H1 (cell line): ENCODE measurements at regions not wholly inside any gene's neighbourhood (a gene's known extent, or its start where the extent isn't known, plus 50 kb on each side); places are given as distances from the start of the nearest gene placed in this dataset.

Experiments used
- CTCF ChIA-PET: fragments of 300-600 bp; sonication (Branson Sonifier 250); formaldehyde crosslinking; loops from one replicate; lab custom pipeline; 2021; ENCODE audit not compliant: partially characterized antibody; lab: Charles Lee
- POLR2A ChIA-PET: fragments of 300-600 bp; sonication (Branson Sonifier 250); formaldehyde crosslinking; loops from one replicate; lab custom pipeline; 2021; ENCODE audit warnings: inconsistent platforms; ENCODE audit not compliant: partially characterized antibody; lab: Charles Lee
- DNase-seq, 2 experiments: peaks; one replicate each; pipeline versions ENCODE4 v3.0.0 to v3.0.0-alpha.2; 2010 to 2022; ENCODE audit warnings: low spot score in 2 of 2, low read depth in 1 of 2, mixed read lengths in 1 of 2
- FAIRE-seq: peaks from 2 replicates; lab custom pipeline; 2011; peaks lifted over from hg19 to GRCh38; lab: Jason Lieb, UNC
- H2AFZ ChIP-seq: 2 replicates; pipeline ENCODE4 v1.8.1; 2012; ENCODE audit warnings: low read length, inconsistent platforms
- H2AK5ac ChIP-seq: 2 replicates; pipeline ENCODE4 v1.6.1; 2013; ENCODE audit warnings: low read depth, low read length
- H2BK120ac ChIP-seq: replicated peaks from 2 replicates; pipeline ENCODE3; 2013; ENCODE audit warnings: low read depth, low read length, inconsistent platforms
- H2BK12ac ChIP-seq: 2 replicates; pipeline ENCODE4 v1.6.1; 2013; ENCODE audit warnings: low read depth, low read length
- H2BK15ac ChIP-seq: 2 replicates; pipeline ENCODE4 v1.6.1; 2013; ENCODE audit warnings: low read length
- H2BK20ac ChIP-seq: 2 replicates; pipeline ENCODE4 v1.6.1; 2013; ENCODE audit warnings: low read length
- H2BK5ac ChIP-seq: 2 replicates; pipeline ENCODE4 v1.6.1; 2013; ENCODE audit warnings: low read depth, low read length
- H3K14ac ChIP-seq: 2 replicates; pipeline ENCODE4 v1.6.1; 2013; ENCODE audit warnings: inconsistent platforms; ENCODE audit not compliant: insufficient read length
- H3K18ac ChIP-seq: 2 replicates; pipeline ENCODE4 v1.6.1; 2013; ENCODE audit warnings: low read length; ENCODE audit errors: extremely low read depth
- H3K23ac ChIP-seq: 2 replicates; pipeline ENCODE4 v1.6.1; 2013; ENCODE audit warnings: inconsistent platforms; ENCODE audit not compliant: insufficient read length
- H3K23me2 ChIP-seq: 2 replicates; pipeline ENCODE4 v1.6.1; 2013; ENCODE audit warnings: low read depth, low read length
- H3K27ac ChIP-seq: 2 replicates; pipeline ENCODE4 v1.6.1; 2011; ENCODE audit warnings: low read depth, low read length, inconsistent platforms
- H3K27me3 ChIP-seq, 4 experiments: replicated peaks in 1 of 4; 1 replicate in 1 of 4; 2 replicates in 3 of 4; pipeline versions ENCODE4 v1.6.1 to v1.8.1; 2011 to 2013; ENCODE audit warnings: low read length in 3 of 4, mild to moderate bottlenecking in 3 of 4, inconsistent platforms in 2 of 4, mixed read lengths in 2 of 4, moderate library complexity in 1 of 4; ENCODE audit not compliant: control insufficient read depth in 3 of 4, insufficient read depth in 3 of 4; ENCODE audit errors: extremely low read depth in 1 of 4
- H3K36me3 ChIP-seq, 4 experiments: 2 replicates each; pipeline versions ENCODE4 v1.6.1 to v1.8.1; 2011 to 2013; ENCODE audit warnings: mild to moderate bottlenecking in 4 of 4, low read length in 3 of 4, moderate library complexity in 2 of 4, control low read depth in 1 of 4, inconsistent platforms in 1 of 4; ENCODE audit not compliant: insufficient read depth in 4 of 4, control insufficient read depth in 2 of 4
- H3K4ac ChIP-seq: replicated peaks from 2 replicates; pipeline ENCODE3; 2013; ENCODE audit warnings: low read length, low read depth, mixed read lengths, inconsistent platforms; ENCODE audit not compliant: insufficient read length
- H3K4me1 ChIP-seq, 4 experiments: replicated peaks in 1 of 4; 1 replicate in 1 of 4; 2 replicates in 3 of 4; pipeline versions ENCODE4 v1.6.1 to v1.8.1; 2011 to 2013; ENCODE audit warnings: low read length in 3 of 4, inconsistent platforms in 2 of 4, mixed read lengths in 1 of 4; ENCODE audit not compliant: insufficient read depth in 4 of 4, control insufficient read depth in 3 of 4
- H3K4me2 ChIP-seq, 2 experiments: 2 replicates each; pipeline versions ENCODE4 v1.6.1 to v1.8.1; 2011 to 2013; ENCODE audit warnings: low read depth in 2 of 2, low read length in 2 of 2, control low read depth in 1 of 2, inconsistent platforms in 1 of 2, mild to moderate bottlenecking in 1 of 2; ENCODE audit not compliant: insufficient read depth in 1 of 2
- H3K4me3 ChIP-seq, 4 experiments: fragments of 200-600, 300-600 bp in 1 of 4; sonication (generic), shearing (Covaris generic), sonication (Bioruptor Twin) in 1 of 4; 2 replicates each; pipeline versions ENCODE4 v1.5.1 to v1.8.1; 2011 to 2016; ENCODE audit warnings: low read length in 4 of 4, low read depth in 3 of 4, control low read depth in 2 of 4, inconsistent platforms in 2 of 4, mild to moderate bottlenecking in 2 of 4, mixed read lengths in 1 of 4, moderate library complexity in 1 of 4; ENCODE audit not compliant: insufficient read depth in 2 of 4; ENCODE audit errors: extremely low read depth in 1 of 4
- H3K56ac ChIP-seq: replicated peaks from 2 replicates; pipeline ENCODE3; 2013; ENCODE audit warnings: low read depth, mild to moderate bottlenecking, mixed read lengths, low read length, inconsistent platforms; ENCODE audit not compliant: insufficient read length
- H3K79me1 ChIP-seq: 2 replicates; pipeline ENCODE4 v1.6.1; 2013; ENCODE audit warnings: low read depth, low read length, control low read depth
- H3K79me2 ChIP-seq, 2 experiments: 2 replicates each; pipeline versions ENCODE4 v1.6.1 to v1.8.1; 2012 to 2013; ENCODE audit warnings: low read length in 2 of 2, mild to moderate bottlenecking in 2 of 2, inconsistent platforms in 1 of 2; ENCODE audit not compliant: insufficient read depth in 2 of 2, control insufficient read depth in 1 of 2
- H3K9ac ChIP-seq, 4 experiments: replicated peaks in 1 of 4; 1 replicate in 1 of 4; 2 replicates in 3 of 4; pipeline versions ENCODE4 v1.6.1 to v1.8.1; 2011 to 2013; ENCODE audit warnings: low read depth in 3 of 4, low read length in 3 of 4, control low read depth in 2 of 4, mild to moderate bottlenecking in 2 of 4, moderate library complexity in 2 of 4, inconsistent platforms in 1 of 4; ENCODE audit errors: extremely low read depth in 1 of 4
- H3K9me3 ChIP-seq, 2 experiments: 2 replicates each; pipeline versions ENCODE4 v1.6.1 to v1.8.1; 2012 to 2013; ENCODE audit warnings: mild to moderate bottlenecking in 2 of 2, moderate library complexity in 2 of 2, control low read depth in 1 of 2, inconsistent platforms in 1 of 2, low read depth in 1 of 2, low read length in 1 of 2, mixed read lengths in 1 of 2; ENCODE audit not compliant: insufficient read depth in 2 of 2
- H4K20me1 ChIP-seq, 2 experiments: replicated peaks in 1 of 2; 2 replicates each; pipeline versions ENCODE3 to v1.8.1; 2011 to 2013; ENCODE audit warnings: inconsistent platforms in 2 of 2, low read length in 2 of 2, mild to moderate bottlenecking in 1 of 2; ENCODE audit not compliant: insufficient read depth in 2 of 2, control insufficient read depth in 1 of 2
- H4K5ac ChIP-seq: 2 replicates; pipeline ENCODE4 v1.6.1; 2013; ENCODE audit warnings: low read length, low read depth, mixed read lengths, inconsistent platforms; ENCODE audit not compliant: insufficient read length
- H4K8ac ChIP-seq: 2 replicates; pipeline ENCODE4 v1.8.0; 2013; ENCODE audit warnings: mild to moderate bottlenecking, moderate library complexity, low read length, inconsistent platforms; ENCODE audit not compliant: insufficient read depth; ENCODE audit errors: extremely low read depth
- H4K91ac ChIP-seq: replicated peaks from 2 replicates; pipeline ENCODE3; 2013; ENCODE audit warnings: low read length, mixed read lengths, inconsistent platforms; ENCODE audit not compliant: insufficient read length
- CBX8 ChIP-seq: fragments of 300-800, 300-1000 bp; sonication (generic); IDR thresholded peaks from 2 replicates; pipeline ENCODE4 v1.7.1; 2016; ENCODE audit warnings: low read depth, low read length, borderline replicate concordance
- CREB1 ChIP-seq: IDR thresholded peaks from 2 replicates; pipeline ENCODE4 v1.6.1; 2012; ENCODE audit warnings: inconsistent platforms
- GABPA ChIP-seq: IDR thresholded peaks from 2 replicates; pipeline ENCODE4 v1.6.1; 2011; ENCODE audit warnings: mild to moderate bottlenecking, low read length, moderate library complexity, borderline replicate concordance; ENCODE audit not compliant: insufficient read depth
- GTF2F1 ChIP-seq: IDR thresholded peaks from 2 replicates; pipeline ENCODE4 v1.6.1; 2012; ENCODE audit warnings: low read depth, low read length, improper control_type of control experiment, borderline replicate concordance
- HDAC6 ChIP-seq: IDR thresholded peaks from one replicate; pipeline ENCODE4 v1.7.1; 2012; ENCODE audit warnings: low read depth, mild to moderate bottlenecking, inconsistent platforms, low read length, moderate library complexity
- JUN ChIP-seq: IDR thresholded peaks from 2 replicates; pipeline ENCODE4 v1.6.1; 2011; ENCODE audit warnings: low read depth, mild to moderate bottlenecking, improper control_type of control experiment, low read length
- KDM5A ChIP-seq: fragments of 200-600 bp; IDR thresholded peaks from 2 replicates; pipeline ENCODE4 v1.7.1; 2012; ENCODE audit warnings: mild to moderate bottlenecking, low read length, inconsistent platforms, mixed read lengths
- MAX ChIP-seq: IDR thresholded peaks from 2 replicates; pipeline ENCODE4 v1.6.1; 2012; ENCODE audit warnings: inconsistent platforms
- NANOG ChIP-seq: IDR thresholded peaks from 2 replicates; pipeline ENCODE4 v1.6.1; 2011; ENCODE audit warnings: low read length, low read depth, mild to moderate bottlenecking, inconsistent platforms; ENCODE audit not compliant: insufficient read depth, poor library complexity, severe bottlenecking
- NRF1 ChIP-seq: IDR thresholded peaks from 2 replicates; pipeline ENCODE4 v1.6.1; 2011; ENCODE audit warnings: mild to moderate bottlenecking, low read depth, low read length, improper control_type of control experiment
- POLR2AphosphoS5 ChIP-seq: IDR thresholded peaks from 2 replicates; pipeline ENCODE4 v1.6.1; 2011; ENCODE audit warnings: low read depth, low read length
- SIRT6 ChIP-seq: IDR thresholded peaks from one replicate; pipeline ENCODE4 v1.7.1; 2012; ENCODE audit warnings: low read length, inconsistent platforms
- SP4 ChIP-seq: IDR thresholded peaks from 2 replicates; pipeline ENCODE4 v1.6.1; 2012; ENCODE audit warnings: low read length, inconsistent platforms
- TAF1 ChIP-seq: IDR thresholded peaks from 2 replicates; pipeline ENCODE4 v1.6.1; 2011; ENCODE audit warnings: mild to moderate bottlenecking, low read depth, low read length
- WGBS, 2 experiments: shearing (Covaris generic) in 1 of 2; methylation state at CpG; one replicate each; pipeline versions ENCODE4 v1.1.6 to v1.1.7; 2013 to 2015; ENCODE audit warnings: low lambda C conversion rate in 2 of 2, mixed read lengths in 2 of 2, inconsistent platforms in 1 of 2, low coverage in 1 of 2, missing lambda C conversion rate in 1 of 2; ENCODE audit not compliant: insufficient replicate concordance in 2 of 2, insufficient coverage in 1 of 2, insufficient read length in 1 of 2; ENCODE audit errors: extremely low coverage in 1 of 2, missing lambda C conversion rate in 1 of 2; 5-methylcytosine and 5-hydroxymethylcytosine counted together
- TF ChIP-seq, protein P1 (sequence below): IDR thresholded peaks from 2 replicates; pipeline ENCODE4 v1.6.1; 2012; ENCODE audit warnings: low read length, inconsistent platforms

DNA sequence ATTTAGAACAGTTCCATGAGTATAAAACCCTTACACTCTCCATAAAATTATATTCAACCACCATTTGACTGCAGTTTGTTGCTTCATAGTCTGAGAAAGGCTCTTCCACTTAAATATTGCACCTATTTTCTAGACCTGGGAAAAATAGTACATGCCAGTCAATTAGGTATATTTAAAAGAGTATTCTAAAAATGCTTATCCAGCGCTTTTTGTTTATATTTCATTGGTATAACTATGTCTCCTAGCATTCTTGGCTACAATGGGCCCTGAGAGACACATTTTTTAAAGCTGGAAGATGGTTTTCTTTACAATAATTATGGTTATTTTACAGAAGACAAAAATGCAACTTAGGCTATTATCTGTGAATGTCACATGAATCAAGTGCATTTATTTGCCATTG lies 439.4 kb downstream of the KCNJ18 start:
- no peak overlapping the region for H3K4me3 ChIP-seq
- no peak overlapping the region for H3K23ac ChIP-seq
- no peak overlapping the region for H4K5ac ChIP-seq
- H2AK5ac ChIP-seq = no peak overlapping the region
- no peaks in the 10 kb centered on the region for H3K36me3 ChIP-seq
- no peak overlapping the region for H2BK15ac ChIP-seq
- no peaks in the 10 kb centered on the region for H3K79me1 ChIP-seq
- H3K9ac ChIP-seq = no peak overlapping the region
- no peaks in the 10 kb centered on the region for H3K4me1 ChIP-seq
- H2AFZ ChIP-seq = no peak overlapping the region
- no peak overlapping the region for H2BK5ac ChIP-seq
- WGBS, 2 experiments = 16% methylated on average over 1 of the region's 1 CpG; no CpG with 5 or more reads in 1 of the 2 experiments
- H3K56ac ChIP-seq = no peak overlapping the region
- DNase-seq (no peak), FAIRE-seq (no peak)
- H3K18ac ChIP-seq = no peak overlapping the region
- no peak overlapping the region for H3K4me2 ChIP-seq
- no peak overlapping the region for H2BK20ac ChIP-seq
- H3K14ac ChIP-seq = no peak overlapping the region
- peaks cover 24 to 27% of the 10 kb centered on the region in 2 experiments for H3K9me3 ChIP-seq
- H3K23me2 ChIP-seq = no peaks in the 10 kb centered on the region
- no peak overlapping the region for H3K4ac ChIP-seq
- H4K91ac ChIP-seq = no peak overlapping the region
- no peaks in the 10 kb centered on the region for H3K79me2 ChIP-seq
- ChIA-PET POLR2A (no interaction called here), CTCF (no interaction called here)
- no peaks in the 10 kb centered on the region for H3K27me3 ChIP-seq
- no peak overlapping the region for H2BK12ac ChIP-seq
- H3K27ac ChIP-seq = no peak overlapping the region
- no peak overlapping the region for H2BK120ac ChIP-seq
- H4K20me1 ChIP-seq = no peaks in the 10 kb centered on the region
- H4K8ac ChIP-seq = no peak overlapping the region
- TF ChIP-seq CREB1 (no peak), TAF1 (no peak), HDAC6 (no peak), SP4 (no peak), NANOG (no peak), MAX (no peak), KDM5A (no peak), NRF1 (no peak), CBX8 (no peak), GABPA (no peak), POLR2AphosphoS5 (no peak), JUN (no peak), SIRT6 (no peak), GTF2F1 (no peak)
- TF ChIP-seq, protein P1, sequence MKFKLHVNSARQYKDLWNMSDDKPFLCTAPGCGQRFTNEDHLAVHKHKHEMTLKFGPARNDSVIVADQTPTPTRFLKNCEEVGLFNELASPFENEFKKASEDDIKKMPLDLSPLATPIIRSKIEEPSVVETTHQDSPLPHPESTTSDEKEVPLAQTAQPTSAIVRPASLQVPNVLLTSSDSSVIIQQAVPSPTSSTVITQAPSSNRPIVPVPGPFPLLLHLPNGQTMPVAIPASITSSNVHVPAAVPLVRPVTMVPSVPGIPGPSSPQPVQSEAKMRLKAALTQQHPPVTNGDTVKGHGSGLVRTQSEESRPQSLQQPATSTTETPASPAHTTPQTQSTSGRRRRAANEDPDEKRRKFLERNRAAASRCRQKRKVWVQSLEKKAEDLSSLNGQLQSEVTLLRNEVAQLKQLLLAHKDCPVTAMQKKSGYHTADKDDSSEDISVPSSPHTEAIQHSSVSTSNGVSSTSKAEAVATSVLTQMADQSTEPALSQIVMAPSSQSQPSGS = no peak
